PC-3 (cell line): ENCODE measurements at regions not wholly inside any gene's neighbourhood (a gene's known extent, or its start where the extent isn't known, plus 50 kb on each side); places are given as distances from the start of the nearest gene placed in this dataset.

Experiments
- ATAC-seq: fragments of 200-7000 bp; cut with Tn5 transposase; 2 replicates; pipeline ENCODE4 v1.9.1; 2020; ENCODE audit warnings: mild to moderate bottlenecking, moderate library complexity
- BruUV-seq: library from RNA; stranded (reverse); fragments of 400-500 nt; replicated peaks from 2 replicates; lab custom pipeline; 2021; lab: Mats Ljungman, UMichigan
- CTCF ChIA-PET: fragments of 300-600 bp; sonication (Branson Sonifier 250); formaldehyde crosslinking; loops from one replicate; lab custom pipeline; 2022; ENCODE audit warnings: antibody characterized with exemption; lab: Charles Lee
- POLR2A ChIA-PET: fragments of 300-600 bp; sonication (Branson Sonifier 250); formaldehyde crosslinking; loops from one replicate; lab custom pipeline; 2022; ENCODE audit warnings: antibody characterized with exemption; ENCODE audit not compliant: unreplicated experiment; lab: Charles Lee
- DNase-seq: peaks from one replicate; pipeline ENCODE4 v3.0.0-alpha.2; 2015
- H2AFZ ChIP-seq: fragments of 300-600 bp; sonication (generic); 2 replicates; pipeline ENCODE4 v1.6.0; 2016; ENCODE audit warnings: antibody characterized with exemption, low read length
- H3F3A ChIP-seq: fragments of 300-600 bp; sonication (generic); one replicate; pipeline ENCODE4 v1.6.0; 2017; ENCODE audit warnings: antibody characterized with exemption, low read length, control low read depth, mild to moderate bottlenecking; ENCODE audit not compliant: unreplicated experiment
- H3K27ac ChIP-seq: fragments of 300-600 bp; sonication (generic); 2 replicates; pipeline ENCODE4 v1.5.1; 2016; ENCODE audit warnings: mild to moderate bottlenecking, low read length
- H3K27me3 ChIP-seq: fragments of 300-600 bp; sonication (generic); 2 replicates; pipeline ENCODE4 v1.6.1; 2016; ENCODE audit warnings: low read length, mixed read lengths
- H3K36me3 ChIP-seq: fragments of 300-600 bp; sonication (generic); 2 replicates; pipeline ENCODE4 v1.6.1; 2016; ENCODE audit warnings: low read depth, mixed run types, low read length, mixed read lengths
- H3K4me1 ChIP-seq: fragments of 300-600 bp; sonication (generic); 2 replicates; pipeline ENCODE4 v1.5.1; 2016; ENCODE audit warnings: low read length; ENCODE audit not compliant: insufficient read depth
- H3K4me2 ChIP-seq: fragments of 300-600 bp; sonication (generic); 2 replicates; pipeline ENCODE4 v1.6.0; 2016; ENCODE audit warnings: low read length
- H3K4me3 ChIP-seq: fragments of 300-600 bp; sonication (generic); 2 replicates; pipeline ENCODE4 v1.5.1; 2016; ENCODE audit warnings: mild to moderate bottlenecking, low read length, mixed read lengths
- H3K79me2 ChIP-seq: fragments of 300-600 bp; sonication (generic); 2 replicates; pipeline ENCODE4 v1.6.1; 2017; ENCODE audit warnings: low read length, mixed read lengths
- H3K9ac ChIP-seq: fragments of 300-600 bp; sonication (generic); 2 replicates; pipeline ENCODE4 v1.6.0; 2016; ENCODE audit warnings: mild to moderate bottlenecking, low read length
- H3K9me2 ChIP-seq: fragments of 300-600 bp; sonication (generic); replicated peaks from 2 replicates; pipeline ENCODE4 v1.6.1; 2016; ENCODE audit warnings: mixed run types, low read length, mixed read lengths
- H3K9me3 ChIP-seq: fragments of 300-600 bp; sonication (generic); 2 replicates; pipeline ENCODE4 v1.6.1; 2016; ENCODE audit warnings: low read length, mixed read lengths
- H4K20me1 ChIP-seq: fragments of 300-600 bp; sonication (generic); 2 replicates; pipeline ENCODE4 v1.6.1; 2016; ENCODE audit warnings: low read length, mixed read lengths
- EZH2 ChIP-seq: fragments of 300-600 bp; sonication (generic); IDR thresholded peaks from one replicate; pipeline ENCODE4 v1.6.1; 2017; ENCODE audit warnings: antibody characterized with exemption, mild to moderate bottlenecking, low read length; ENCODE audit not compliant: unreplicated experiment
- EZH2phosphoT487 ChIP-seq: fragments of 300-600 bp; sonication (generic); IDR thresholded peaks from 2 replicates; pipeline ENCODE4 v1.6.1; 2018; ENCODE audit warnings: mild to moderate bottlenecking, antibody characterized with exemption, low read length, borderline replicate concordance
- intact Hi-C: fragments of 100-400 bp; cut with micrococcal nuclease; formaldehyde crosslinking; loops from 2 replicates; pipeline ENCODE4 v1.9.0; 2023
- TF ChIP-seq, protein P1 (sequence below): fragments of 300-600 bp; sonication (generic); conservative IDR thresholded peaks from 2 replicates; pipeline ENCODE4 v1.5.1; 2017; ENCODE audit warnings: antibody characterized with exemption, low read depth, mild to moderate bottlenecking, low read length

GRCh38 chr15:94723801-94724200 is 492.4 kb downstream of the MCTP2 start:
- no peaks in the 10 kb centered on the region for H3K36me3 ChIP-seq
- no peak for TF ChIP-seq EZH2
- TF ChIP-seq, protein P1, sequence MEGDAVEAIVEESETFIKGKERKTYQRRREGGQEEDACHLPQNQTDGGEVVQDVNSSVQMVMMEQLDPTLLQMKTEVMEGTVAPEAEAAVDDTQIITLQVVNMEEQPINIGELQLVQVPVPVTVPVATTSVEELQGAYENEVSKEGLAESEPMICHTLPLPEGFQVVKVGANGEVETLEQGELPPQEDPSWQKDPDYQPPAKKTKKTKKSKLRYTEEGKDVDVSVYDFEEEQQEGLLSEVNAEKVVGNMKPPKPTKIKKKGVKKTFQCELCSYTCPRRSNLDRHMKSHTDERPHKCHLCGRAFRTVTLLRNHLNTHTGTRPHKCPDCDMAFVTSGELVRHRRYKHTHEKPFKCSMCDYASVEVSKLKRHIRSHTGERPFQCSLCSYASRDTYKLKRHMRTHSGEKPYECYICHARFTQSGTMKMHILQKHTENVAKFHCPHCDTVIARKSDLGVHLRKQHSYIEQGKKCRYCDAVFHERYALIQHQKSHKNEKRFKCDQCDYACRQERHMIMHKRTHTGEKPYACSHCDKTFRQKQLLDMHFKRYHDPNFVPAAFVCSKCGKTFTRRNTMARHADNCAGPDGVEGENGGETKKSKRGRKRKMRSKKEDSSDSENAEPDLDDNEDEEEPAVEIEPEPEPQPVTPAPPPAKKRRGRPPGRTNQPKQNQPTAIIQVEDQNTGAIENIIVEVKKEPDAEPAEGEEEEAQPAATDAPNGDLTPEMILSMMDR = no peak
- no peak for TF ChIP-seq EZH2phosphoT487
- CTCF ChIA-PET = no interaction called here
- H3K27me3 ChIP-seq = 0 out of 2 replicates have a peak, but pooled peaks cover 4% of the 10 kb centered on the region
- no peak overlapping the region for H3K27ac ChIP-seq
- no peaks in the 10 kb centered on the region for H3F3A ChIP-seq
- ATAC-seq (no peak), DNase-seq (no peak)
- H3K4me1 ChIP-seq = no peaks in the 10 kb centered on the region
- intact Hi-C loops = no loop called here
- H3K4me3 ChIP-seq = no peak overlapping the region
- H3K9ac ChIP-seq = no peak overlapping the region
- H3K9me2 ChIP-seq = no peaks in the 10 kb centered on the region
- no peaks in the 10 kb centered on the region for H4K20me1 ChIP-seq
- no peaks in the 10 kb centered on the region for H3K79me2 ChIP-seq
- BruUV-seq = no TSS peak
- H3K9me3 ChIP-seq = no peaks in the 10 kb centered on the region
- no peak overlapping the region for H3K4me2 ChIP-seq
- POLR2A ChIA-PET = no interaction called here
- no peak overlapping the region for H2AFZ ChIP-seq

DNA sequence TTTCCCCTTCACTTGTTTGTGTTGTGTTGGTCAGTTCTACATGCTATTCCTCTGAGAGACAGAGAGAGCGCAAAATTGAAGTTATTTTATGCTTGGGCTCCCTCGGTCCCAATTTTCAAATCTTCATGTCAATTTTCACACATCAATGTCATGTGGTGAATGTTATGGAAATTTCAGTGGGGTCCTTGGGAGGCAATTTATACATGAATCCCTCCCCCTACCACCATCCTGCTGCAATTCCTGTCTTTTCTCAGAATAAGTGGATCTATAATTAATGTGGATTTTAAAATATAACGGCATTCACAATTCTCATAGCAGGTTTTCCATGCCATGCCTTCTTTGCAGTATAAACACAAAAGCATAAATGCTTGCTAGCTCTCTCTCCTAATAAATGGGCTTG is 499.9 kb downstream of the MCTP2 start:
- Histone ChIP-seq H3K9me3 (no peaks in the 10 kb centered on the region), H3K79me2 (no peaks in the 10 kb centered on the region), H4K20me1 (no peaks in the 10 kb centered on the region), H2AFZ (no peak overlapping the region), H3K9me2 (no peaks in the 10 kb centered on the region), H3K4me2 (no peak overlapping the region), H3K4me1 (no peaks in the 10 kb centered on the region), H3K4me3 (no peak overlapping the region), H3K27me3 (peaks cover 18% of the 10 kb centered on the region), H3K27ac (no peak overlapping the region), H3K9ac (no peak overlapping the region), H3K36me3 (no peaks in the 10 kb centered on the region), H3F3A (no peaks in the 10 kb centered on the region)
- DNase-seq (no peak), ATAC-seq (no peak)
- POLR2A ChIA-PET = no interaction called here
- no TSS peak for BruUV-seq
- TF ChIP-seq, protein P1 = no peak
- TF ChIP-seq EZH2 (no peak), EZH2phosphoT487 (no peak)
- intact Hi-C loops = no loop called here
- CTCF ChIA-PET = no interaction called here

DNA sequence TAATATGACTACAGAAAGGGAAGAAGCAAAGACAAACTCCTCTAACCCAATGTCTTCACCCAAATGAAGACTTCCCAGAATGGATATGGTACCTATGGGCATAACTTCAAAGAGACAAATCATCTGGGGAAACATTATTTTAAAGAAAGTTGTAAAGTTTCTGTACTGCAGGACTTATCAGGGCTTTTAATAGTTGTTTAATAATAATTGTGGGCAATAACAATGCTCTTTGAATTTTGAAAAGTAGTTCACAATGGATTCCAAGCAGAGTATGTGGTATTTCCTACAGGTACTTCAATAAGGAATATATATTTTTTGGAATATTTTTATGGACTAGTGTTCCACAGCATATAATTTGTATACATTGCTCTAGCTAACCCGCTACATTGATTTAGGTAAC is 503.1 kb downstream of the MCTP2 start:
- no peak for TF ChIP-seq EZH2
- TF ChIP-seq, protein P1 = no peak
- no peak for TF ChIP-seq EZH2phosphoT487
- H4K20me1 ChIP-seq = no peaks in the 10 kb centered on the region
- no peaks in the 10 kb centered on the region for H3K79me2 ChIP-seq
- no peak overlapping the region for H3K27ac ChIP-seq
- ChIA-PET CTCF (no interaction called here), POLR2A (no interaction called here)
- DNase-seq (no peak), ATAC-seq (no peak)
- intact Hi-C loops = no loop called here
- BruUV-seq = no TSS peak
- H3K9ac ChIP-seq = no peak overlapping the region
- no peak overlapping the region for H3K4me2 ChIP-seq
- H2AFZ ChIP-seq = no peak overlapping the region
- peaks cover 30% of the 10 kb centered on the region for H3K27me3 ChIP-seq
- no peak overlapping the region for H3K4me3 ChIP-seq
- no peaks in the 10 kb centered on the region for H3F3A ChIP-seq
- H3K36me3 ChIP-seq = no peaks in the 10 kb centered on the region
- no peaks in the 10 kb centered on the region for H3K9me2 ChIP-seq
- H3K9me3 ChIP-seq = no peaks in the 10 kb centered on the region
- H3K4me1 ChIP-seq = no peaks in the 10 kb centered on the region
